HG03575 (cell line): ENCODE measurements at regions not wholly inside any gene's neighbourhood (a gene's known extent, or its start where the extent isn't known, plus 50 kb on each side); places are given as distances from the start of the nearest gene placed in this dataset.
"Not testable (repeated sequence)": the region's sequence is repeated elsewhere in the genome, so short reads cannot be mapped to it uniquely, and the experiment has no call there.

Source experiments
- ATAC-seq: cut with Tn5 transposase; IDR thresholded peaks from one replicate; pipeline ENCODE4 v1.9.1; 2021; ENCODE audit not compliant: unreplicated experiment, insufficient number of reproducible peaks, low FRiP score; ENCODE audit errors: extremely low read depth

DNA sequence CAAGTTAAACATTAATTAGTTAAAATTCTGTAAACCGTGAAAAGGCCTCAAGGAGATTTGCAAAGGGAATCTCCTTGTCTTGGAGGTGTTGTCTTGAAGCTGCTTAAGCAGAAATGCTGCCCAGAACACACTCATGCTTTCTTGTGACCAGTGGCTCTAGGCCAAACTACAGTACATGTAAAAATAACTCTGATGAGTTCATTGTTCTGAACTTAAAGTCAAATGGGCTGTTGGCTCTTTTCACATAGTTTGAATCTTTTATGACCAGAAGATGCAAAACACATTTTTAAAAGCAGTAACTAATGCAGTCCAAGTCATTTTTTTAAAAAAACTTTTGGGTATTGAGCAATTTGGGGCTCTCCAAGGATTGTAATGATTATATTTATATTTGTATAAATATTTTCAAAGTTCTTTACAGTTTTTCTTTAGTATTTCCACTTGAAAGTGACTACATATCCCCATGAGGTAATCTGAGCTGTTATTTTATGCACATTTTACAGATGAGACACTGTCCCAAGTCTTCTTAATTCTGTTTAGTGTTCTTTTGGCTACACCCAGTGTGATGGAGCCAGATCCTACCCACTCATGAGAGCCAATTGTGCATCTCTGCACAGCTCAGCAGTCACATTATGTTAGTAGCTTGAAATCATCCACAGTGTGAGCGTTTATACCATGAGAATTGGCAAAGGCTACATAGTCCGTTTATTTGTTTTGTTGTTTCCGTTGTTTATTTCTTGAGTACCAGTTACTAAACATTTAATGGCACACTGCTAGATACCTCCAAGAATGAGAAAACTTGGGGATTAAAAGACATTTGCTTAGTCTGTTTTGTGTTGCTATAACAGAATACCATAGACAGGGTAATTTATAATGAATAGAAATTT lies 112.8 kb upstream of the ATXN3L start:
- ATAC-seq, result no peak

DNA sequence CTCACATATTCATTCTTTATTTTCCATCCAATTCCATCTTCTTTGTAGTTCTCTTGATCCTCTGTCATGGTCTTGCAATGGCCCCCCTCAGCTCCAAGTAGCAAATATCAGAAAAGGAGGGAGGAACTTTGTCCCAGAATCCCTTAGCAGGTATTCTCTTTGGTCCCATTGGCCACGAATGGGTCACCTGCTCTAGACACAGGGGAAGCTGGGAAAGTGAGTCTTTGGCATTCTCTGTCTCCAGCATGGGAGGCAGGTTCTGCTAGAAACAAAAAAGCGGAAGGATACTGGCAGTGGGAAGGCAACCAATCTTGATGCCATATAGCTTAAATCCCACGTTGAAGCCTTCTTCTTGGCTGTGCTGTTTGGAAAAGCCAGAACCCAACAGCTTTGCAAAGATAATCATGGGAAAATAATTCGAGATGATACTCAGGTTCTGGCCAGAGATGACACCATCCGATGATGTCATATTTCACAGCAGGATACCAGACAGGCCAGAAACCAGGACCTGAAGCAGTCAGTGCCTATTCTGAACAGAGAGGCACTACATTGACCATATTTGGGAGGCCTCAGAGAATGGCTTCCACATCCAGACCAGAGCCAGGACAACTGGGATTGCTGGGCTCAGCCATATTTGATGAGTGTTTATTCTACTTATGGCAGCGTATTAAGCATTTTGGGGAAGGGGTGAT lies 110.4 kb upstream of the ATXN3L start:
- no peak for ATAC-seq

DNA sequence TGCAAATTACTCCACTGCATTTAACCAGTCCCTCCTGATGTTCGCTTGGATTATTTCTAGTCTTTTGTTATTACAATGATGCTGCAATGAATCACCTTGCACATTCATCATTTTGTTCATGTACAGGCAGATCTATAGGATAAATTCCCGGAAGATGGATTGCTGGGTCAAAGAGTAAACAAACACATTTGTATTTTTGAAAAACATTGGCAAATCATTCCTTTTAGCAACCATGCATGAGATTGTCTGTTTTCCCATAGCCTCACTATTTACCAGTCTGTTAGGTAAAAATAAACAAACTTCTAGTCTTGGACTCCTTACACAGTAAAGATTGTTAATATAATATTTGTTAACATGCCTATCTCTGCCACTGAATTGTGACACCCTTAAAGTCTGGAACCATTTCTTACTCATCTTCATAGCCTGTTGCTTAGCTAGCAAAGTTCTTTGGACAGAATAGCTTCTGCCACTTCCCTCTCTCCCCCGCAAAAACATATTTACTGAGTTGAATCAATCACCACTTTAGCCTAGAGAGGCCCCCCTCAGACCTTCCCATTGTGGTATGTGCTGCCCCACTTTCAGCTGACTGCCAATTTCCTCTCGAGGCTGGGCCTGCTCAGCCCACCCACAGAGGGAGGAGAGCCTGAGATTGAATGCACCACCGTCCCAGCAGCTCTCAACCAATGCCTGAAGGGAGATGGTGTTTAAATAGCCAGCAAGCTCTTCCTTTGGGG lies 108.4 kb upstream of the ATXN3L start:
- no peak for ATAC-seq

DNA sequence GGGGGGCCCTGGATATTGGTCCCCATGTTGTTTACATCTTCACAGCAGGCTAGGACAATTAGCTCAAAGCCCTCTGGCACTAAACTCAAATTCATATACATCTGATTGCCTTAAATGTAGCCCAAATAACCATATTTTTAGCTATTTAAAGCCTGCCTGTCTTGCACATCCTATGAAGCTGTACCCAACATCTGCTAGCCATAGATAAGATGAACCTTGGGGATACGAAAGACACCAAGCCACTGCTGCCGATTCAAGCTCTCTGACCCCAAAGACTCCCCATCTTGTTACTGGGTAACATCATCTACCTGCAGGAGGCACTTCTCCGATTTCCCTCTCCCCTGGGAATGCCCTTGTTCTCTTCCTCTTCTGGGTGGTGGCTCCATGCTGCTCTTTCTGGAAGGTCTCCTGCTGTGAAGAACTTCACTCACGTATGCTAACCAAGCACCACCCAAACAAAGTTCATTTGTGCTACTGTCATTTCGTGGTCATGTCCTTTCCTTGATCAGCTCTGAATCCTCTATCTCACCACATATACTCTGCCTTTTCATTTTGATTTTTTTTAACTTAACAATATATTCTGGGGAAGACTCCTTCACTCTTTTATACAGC lies 107.7 kb upstream of the ATXN3L start:
- no peak for ATAC-seq

DNA sequence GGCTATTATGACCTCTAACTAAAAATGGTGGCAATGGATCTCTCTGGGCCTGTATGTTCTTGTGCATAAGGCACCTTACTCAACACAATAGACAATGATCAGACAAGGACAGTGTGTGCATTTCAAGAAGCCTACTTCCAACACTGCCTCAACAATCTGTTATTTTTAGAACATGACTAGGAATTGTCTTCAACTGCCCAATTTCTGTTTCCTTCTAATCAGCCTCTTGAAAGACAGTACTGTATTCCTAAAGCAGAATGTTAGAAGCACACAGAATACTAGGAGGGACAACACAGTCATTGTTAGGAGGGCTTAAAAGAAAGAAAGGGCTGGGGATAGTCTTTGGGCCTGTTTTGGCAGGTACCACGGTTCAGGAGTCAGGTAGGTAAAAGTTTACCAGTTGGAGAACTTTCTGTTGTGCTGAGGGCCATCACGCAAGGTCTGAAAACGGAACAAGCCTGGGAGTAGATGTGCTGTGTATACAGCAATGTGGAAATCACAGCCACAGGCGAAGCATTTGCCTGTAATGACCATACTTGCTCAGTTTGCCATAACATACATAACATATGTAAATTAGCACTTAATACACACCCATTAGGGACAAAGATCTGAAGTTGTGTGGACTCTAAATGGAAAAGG lies 100.8 kb upstream of the ATXN3L start:
- no peak for ATAC-seq

DNA sequence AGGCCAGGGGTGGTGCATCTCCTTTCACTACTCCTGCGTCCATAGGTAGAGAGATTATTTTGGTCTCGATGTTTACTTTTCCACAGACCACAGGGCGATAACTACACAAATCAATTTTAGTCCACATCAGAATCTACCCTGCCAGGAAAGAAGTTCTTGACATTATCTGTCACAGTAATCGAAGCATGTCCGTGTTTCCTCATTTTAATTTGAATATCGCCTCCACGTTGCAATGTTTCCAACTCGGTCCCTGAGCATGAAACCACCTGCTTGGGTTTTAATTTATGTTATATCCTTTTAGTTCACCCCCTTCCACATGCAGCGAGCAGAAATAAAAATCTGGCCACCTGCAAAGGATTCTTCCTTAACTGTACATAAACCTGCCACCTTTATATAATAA lies 100.1 kb upstream of the ATXN3L start:
- no peak for ATAC-seq

DNA sequence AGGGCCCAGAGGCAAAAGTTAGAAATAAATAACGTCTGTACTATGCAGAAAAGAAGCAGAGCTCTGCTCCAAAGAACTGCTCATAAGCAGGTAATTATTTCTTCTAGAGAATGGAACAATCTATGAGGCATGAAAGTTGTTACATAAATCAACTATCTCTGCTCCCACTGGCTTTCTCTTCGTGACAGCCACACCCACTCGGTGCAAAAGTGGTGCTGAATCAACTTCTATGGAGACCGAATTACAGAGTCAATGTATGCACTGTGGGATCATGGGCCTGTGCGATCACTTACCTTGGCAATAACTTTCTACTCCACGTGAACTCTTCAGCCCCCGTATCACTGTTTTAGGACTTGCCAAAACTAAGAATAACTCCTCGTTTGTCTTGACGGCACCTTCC lies 99.4 kb upstream of the ATXN3L start:
- no peak for ATAC-seq

DNA sequence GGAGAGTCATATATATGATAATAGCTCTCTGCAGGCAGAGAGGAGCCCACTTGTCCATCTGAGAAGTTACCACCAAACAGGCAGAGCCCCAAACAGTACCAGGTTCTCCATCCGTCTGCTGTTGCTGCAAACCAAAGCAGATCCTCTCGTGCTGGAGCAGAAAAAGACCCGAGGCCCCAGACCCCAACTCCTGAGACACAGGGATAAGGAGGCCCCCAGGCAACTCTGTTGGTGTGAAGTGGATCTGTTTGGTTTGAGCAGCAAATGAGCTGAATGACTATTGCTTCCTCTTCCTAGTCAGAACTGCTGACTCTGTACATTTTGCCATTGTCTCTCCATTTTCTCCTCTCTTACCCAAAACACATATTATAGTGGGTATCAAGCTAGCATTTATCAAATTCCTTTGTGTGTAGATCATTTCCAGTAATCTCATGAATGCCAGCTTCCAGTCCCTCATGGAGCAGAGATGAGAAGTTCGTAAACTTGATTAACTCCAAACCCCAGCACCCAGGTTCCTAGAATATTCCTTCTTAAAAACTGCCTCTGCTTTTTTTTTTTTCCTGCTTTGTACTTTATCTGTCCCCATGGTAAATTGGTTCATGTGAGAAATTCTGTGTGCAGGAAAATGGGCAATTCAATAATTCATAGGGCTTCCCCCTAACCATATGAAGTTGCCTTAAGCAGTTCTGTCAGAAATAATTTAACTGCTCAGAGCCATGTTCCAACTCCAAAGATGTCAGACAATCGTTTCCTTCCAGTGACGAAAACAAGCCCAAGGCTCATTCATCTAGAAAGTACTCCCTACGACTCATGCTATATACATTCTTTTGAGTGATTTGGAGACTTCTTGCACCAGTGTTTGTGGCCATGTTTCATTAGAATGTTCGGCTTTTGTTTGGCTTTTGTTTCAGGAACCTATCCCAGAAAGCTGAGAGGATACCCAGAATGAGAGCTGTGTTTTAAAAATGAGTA lies 98.6 kb upstream of the ATXN3L start:
- ATAC-seq, result no peak

DNA sequence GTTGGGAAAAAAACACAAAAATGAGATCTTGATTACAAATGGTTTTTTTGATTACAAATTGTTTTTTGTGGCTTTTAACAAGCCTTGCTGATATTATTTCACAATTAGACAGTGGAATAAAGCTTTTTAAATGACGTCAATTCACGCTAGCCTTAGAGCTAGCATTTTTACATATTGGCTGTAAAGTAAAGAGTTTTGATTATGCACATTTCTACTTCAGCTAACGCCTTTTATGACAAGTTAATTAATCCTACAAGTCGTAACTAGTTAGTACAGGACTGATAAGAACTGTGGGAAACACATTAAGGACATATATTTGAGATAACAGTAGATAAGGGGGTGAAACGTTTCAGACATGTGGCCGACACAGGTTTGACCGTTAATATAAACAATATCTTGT lies 95.7 kb upstream of the ATXN3L start:
- no peak for ATAC-seq

DNA sequence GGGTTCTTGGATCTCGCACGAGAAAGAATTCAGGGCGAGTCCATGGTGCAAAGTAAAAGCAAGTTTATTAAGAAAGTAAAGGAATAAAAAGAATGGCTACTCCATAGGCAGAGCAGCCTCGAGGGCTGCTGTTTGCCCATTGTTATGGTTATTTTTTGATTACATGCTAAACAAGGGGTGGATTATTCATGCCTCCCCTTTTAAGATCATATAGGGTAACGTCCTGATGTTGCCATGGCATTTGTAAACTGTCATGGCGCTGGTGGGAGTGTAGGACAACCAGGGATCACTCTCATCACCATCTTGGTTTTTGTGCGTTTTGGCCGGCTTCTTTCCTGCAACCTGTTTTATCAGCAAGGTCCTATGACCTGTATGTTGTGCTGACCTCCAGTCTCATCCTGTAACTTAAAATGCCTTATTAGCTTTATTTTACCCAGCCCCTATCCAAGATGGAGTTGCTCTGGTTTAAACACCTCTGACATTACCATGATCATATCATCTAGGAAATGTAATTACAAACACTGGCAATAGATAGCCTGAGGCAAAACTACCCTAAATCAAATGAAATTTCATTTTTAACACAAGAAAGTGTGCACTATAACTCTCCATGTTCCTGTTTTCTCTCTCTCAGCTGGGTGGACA lies 94.3 kb upstream of the ATXN3L start:
- no peak for ATAC-seq

DNA sequence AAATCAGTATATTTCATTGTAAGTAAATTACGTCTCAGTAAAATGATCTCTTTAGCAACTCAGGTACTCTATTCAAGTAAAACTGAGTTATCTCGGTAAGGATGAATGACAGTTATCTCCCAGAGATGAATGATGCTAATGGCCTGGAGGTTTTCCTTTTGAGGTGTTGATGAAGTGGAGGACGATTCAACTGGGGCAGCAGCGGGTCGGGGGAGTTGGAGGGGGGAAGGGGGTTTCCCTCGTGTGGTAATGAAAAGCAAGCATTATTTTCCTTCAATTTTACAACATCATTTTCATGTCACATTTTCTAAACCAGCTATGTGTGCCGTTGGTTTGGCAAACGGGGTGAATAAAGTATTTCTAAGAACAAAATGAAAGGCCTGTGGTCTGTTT lies 92.4 kb upstream of the ATXN3L start:
- no peak for ATAC-seq

DNA sequence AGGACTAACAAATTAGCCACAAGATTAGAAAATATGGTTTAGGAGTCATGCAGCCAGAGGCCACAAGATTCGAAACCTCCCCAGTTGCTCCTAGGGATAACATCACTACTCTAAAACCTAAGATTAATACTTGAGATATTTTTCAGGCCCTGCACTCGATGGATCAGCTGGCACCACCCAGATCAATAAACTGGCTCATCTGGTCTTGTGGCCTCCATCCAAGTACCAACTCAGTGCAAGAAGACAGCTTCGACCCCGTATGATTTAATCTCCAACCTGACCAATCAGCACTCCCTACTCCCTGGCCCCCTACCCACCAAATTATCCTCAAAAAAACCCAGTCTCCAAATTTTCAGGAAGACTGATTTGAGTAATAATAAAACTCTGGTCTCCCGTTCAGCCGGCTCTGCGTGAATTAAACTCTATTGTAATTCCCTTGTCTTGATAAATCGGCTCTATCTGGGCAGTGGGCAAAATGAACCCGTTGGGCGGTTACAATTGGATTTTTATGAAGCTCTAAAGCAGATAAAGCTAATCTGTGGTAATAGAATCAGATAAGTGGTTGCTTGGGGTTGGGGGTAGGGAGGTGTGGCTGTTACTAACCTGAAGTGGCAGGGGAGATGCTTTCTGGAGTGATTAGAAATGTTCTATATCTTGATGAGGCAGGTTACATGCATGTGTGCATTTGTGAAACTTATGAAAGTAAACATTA lies 91.8 kb upstream of the ATXN3L start:
- ATAC-seq, result no peak

DNA sequence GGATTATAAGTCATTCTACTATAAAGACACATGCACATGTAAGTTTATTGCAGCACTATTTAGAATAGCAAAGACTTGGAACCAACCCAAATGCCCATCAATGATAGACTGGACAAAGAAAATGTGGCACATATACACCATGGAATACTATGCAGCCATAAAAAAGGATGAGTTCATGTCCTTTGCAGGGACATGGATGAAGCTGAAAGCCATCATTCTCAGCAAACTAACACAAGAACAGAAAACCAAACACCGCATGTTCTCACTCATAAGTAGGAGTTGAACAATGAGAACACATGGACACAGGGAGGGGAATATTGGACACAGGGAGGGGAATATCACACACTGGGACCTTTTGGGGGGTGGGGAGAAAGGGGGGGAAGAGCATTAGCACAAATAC lies 88.7 kb upstream of the ATXN3L start:
- not testable (repeated sequence) for ATAC-seq

DNA sequence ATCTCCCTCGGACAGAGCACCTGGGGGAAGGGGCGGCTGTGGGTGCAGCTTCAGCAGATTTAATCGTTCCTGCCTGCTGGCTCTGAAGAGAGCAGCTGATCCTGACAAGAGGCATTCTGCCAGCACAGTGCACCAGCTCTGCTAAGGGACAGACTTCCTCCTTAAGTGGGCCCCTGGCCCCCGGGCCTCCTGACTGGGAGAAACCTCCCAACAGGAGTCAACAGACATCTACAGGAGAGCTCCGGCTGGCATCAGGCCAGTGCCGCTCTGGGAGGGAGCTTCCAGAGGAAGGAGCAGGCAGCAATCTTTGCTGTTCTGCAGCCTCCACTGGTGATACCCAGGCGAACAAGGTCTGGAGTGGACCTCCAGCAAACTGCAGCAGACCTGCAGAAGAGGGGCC lies 84.9 kb upstream of the ATXN3L start:
- ATAC-seq, result not testable (repeated sequence)

DNA sequence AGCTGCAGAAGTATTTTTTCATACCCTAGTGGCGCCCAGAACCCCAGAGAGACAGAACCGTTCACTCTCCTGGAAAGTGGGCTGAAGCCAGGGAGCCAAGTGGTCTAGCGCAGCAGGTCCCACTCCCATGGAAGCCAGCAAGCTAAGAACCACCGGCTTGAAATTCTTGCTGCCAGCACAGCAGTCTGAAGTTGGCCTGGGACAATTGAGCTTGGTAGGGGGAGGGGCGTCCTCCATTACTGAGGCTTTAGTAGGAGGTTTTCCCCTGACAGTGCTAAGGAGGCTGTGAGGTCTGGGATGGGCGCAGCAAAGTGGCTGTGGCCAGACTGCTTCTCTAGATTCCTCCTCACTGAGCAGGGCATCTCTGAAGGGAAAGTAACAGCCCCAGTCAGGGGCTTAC lies 84.5 kb upstream of the ATXN3L start:
- no peak for ATAC-seq

DNA sequence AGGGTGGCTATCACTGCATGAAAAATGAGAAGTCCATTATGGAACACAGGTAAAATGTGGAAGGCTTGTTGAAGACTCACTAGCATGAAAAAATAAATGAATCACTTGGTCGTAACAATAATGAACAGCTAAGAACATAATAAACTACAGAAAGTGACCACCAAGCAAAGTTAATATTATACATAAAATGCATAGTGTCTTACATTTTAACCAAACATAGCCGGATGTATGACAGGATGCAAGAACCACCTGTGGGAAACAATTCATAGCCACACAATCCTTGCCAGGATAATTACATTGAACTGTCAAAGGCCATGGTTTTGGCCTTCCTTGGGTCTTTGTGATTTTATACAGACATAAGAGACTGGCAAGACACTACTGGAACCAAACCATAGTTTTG lies 81.9 kb upstream of the ATXN3L start:
- ATAC-seq, result no peak

DNA sequence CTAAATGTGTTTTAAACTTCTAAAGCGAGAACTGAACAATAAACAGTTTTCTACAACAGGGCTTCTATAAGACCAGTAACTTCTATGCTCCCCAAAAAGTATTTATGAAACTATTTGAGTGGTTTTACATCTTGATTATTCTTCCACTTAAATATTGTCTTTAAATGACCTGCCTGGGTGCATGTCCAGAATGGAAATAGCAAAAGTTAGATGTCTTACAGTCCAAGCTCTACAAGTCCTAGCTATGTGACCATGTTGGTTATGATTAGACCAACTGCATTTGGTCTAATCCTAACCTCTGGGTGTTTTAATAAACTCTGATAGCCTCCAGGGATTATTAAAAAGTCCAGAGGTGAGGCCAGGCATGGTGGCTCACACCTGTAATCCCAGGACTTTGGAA lies 79.0 kb upstream of the ATXN3L start:
- no peak for ATAC-seq
